Fibroblast of lung (primary cell): ENCODE measurements at regions not wholly inside any gene's neighbourhood (a gene's known extent, or its start where the extent isn't known, plus 50 kb on each side); places are given as distances from the start of the nearest gene placed in this dataset.

ENCODE experiments used
- CTCF ChIP-seq, 2 donors: IDR thresholded peaks in 1 of 2; conservative IDR thresholded peaks in 1 of 2; 1 replicate in 1 of 2; 2 replicates in 1 of 2; pipeline ENCODE4 v1.5.1; 2011 to 2012; ENCODE audit warnings: low read length in 2 of 2, control low read depth in 1 of 2, inconsistent platforms in 1 of 2, low read depth in 1 of 2, mild to moderate bottlenecking in 1 of 2
- EZH2 ChIP-seq: IDR thresholded peaks from 2 replicates; pipeline ENCODE4 v1.5.1; 2012; ENCODE audit warnings: low read length, control low read depth, mild to moderate bottlenecking; ENCODE audit errors: missing control alignments

- TF ChIP-seq CTCF (conservative IDR thresholded peaks at IDR 0.05 in 1 of 2, IDR thresholded peaks at IDR 0.05 in 1 of 2; ENCODE audit: low read depth in 1 of 2, low read length in 2 of 2) (no peak), EZH2 (no peak)
Measured at GRCh38 chr1:185674201-185674600, 60.0 kb upstream of the HMCN1 start.
